NCI-H1048 (cell line): ENCODE measurements at regions not wholly inside any gene's neighbourhood (a gene's known extent, or its start where the extent isn't known, plus 50 kb on each side); places are given as distances from the start of the nearest gene placed in this dataset.
"Not testable (repeated sequence)": the region's sequence is repeated elsewhere in the genome, so short reads cannot be mapped to it uniquely, and the experiment has no call there.

Experiments
- DNase-seq: peaks from one replicate; lab custom pipeline; 2025; lab: John Stamatoyannopoulos, UW

DNA sequence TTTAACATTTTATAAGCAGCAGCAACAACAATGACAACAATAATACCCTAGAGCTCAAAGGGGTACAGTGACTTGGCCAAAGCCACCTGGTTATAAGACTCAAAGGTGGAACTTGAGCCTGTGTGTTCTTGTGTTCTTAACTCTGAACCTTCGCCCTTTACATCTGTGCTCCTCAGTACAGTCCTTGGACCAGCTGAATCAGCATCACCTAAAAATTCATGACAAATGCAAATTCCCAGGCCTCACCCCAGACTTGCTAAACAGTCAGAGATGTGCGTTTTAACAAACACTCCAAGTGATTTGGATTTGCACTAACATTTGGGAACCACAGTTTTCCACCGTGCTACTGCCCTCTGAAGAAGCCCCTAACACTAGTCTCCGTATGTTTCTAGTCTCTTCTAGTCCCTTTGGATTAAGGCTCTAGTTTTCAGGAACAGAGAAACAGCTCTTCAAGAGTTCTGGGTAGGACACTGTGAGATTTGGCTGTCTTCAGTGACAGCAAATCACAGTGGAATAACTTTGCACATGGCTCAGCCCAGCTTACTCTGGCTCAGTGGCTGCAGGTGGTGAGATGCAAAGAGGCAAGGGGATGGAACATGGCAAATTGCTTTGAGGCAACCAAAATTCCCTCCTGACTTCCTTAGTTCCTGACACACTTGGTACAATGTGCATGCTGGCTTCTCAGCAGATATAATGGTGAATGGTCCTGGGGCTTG is 151.0 kb upstream of the CDH11 start:
- no peak for DNase-seq

DNA sequence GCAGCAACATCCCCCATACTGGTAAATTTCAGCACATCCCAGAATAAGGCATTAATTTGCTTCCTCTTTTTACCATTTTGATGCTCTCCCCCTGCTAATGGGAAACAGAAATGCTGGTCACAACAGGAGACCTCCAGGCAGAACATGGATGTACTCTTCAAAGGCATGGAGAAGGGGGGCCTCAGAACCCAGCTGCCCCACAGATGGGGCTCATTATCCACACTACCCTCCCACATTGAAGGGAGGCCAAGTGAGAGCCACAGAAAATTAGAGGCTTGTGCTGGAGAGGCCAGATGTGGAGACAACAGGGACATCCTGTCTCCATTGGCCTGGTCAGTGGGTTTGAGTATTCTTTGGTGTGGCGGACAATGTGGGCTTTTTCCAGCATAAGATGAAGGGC is 150.1 kb upstream of the CDH11 start:
- no peak for DNase-seq

DNA sequence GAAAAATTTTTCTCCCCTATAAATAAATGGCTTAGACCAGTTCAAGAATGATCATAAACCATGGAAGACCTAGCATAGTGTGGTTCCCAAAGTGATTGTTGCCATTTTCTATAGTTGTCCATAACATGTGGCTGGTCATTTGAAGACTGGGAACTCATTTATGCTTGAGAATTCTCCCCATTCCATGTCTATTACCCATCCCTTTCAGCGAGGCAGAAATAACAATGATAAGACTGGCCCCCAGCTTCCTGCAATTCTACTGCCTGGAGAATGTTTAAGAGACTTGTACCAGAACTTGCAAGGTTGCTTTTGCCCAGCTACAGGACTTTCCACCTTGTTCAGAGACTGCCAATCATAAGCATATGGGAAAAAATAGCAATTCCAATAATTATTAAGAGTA is 146.5 kb upstream of the CDH11 start:
- no peak for DNase-seq

DNA sequence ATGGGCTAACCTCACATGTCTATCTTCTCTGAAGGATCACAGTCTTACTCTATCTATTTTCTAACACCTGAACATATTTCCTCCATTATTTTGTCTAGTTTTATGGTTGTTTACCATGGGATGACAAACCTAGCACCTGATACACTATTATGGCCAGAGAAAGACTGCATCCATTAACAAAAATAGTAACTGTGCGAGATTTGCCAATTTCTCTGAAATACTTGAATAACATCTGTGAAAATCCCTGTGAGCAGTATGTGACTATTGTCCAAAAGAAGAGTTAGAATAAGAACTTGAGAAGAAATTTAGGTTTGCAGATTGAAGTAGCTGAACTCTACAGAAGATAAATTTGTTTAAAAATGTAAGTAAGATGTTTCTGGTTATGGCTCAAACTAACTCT is 142.0 kb upstream of the CDH11 start:
- no peak for DNase-seq

DNA sequence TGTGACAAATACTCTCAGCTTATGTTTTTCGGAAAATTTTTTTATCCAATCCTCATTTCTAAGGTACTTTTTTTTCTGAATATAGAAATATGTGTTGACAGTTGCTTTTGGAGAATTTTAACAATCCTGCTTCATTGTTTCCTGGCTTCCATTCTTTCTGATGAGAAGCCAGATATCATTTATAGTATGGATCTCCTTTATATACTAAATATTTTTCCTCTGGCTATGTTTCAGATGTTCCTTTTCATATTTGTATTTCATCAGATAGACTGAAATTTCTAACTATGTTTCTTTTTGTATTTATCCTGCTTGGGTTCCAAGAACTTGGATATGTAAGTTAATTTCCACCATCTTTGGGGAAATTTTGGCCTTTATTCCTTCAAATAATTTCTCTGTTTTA is 138.9 kb upstream of the CDH11 start:
- no peak for DNase-seq

DNA sequence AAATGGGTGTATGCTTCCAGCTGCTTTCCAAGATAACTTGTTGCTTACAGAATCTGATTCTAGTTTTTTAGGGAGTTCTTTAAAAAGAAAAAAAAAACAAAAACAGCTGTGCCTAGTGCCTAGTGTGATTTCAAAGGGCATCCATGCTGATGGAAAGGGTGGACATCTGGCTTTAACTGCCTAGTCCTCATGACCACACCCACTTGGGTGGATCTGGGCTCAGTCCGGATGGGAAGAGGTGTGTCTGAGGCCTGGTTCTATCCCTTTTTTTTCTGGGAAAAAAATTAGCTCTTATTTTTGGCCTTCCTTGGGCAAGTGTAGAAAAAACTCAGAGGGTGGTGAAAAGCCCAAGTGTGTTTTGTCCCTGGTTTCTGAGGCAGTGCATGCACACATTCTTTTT is 132.3 kb upstream of the CDH11 start:
- DNase-seq, result no peak

DNA sequence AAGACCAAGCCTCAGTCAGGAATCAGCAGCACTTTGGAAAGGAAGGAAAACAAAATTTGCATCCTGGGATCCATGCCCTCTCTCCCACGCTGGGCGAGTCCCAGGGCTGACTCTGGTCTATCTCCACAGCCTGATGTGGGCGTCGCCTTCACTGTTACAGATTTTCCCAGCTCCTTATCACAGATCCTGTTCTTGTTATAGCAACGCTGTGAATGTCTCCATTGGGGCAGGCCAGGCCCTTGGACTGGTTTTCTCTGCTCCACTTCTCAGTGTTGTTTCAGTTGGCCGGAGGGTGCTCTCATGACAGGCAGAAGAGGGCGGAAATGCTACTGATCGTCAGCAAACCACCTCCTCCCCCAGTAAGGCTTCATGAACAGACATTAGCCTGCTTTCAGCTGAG is 127.9 kb upstream of the CDH11 start:
- DNase-seq, result no peak

DNA sequence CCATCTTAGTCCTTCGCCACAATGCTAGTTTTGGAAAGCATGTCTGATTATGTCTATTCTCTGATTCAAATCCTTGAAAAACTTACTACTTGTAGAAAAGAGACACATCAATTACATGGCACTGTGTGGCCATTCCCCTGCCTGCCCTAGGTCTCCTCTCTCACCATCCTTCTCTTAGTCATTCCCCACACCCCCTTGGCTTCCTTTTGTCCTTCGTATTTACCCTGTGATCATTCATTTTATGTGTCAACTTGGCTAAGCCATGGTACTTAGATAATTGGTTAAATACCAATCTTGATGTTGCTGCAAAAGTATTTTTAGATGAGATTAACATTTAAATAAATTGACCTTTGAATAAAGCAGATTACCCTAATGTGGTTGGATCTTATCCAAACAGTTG is 122.9 kb upstream of the CDH11 start:
- DNase-seq, result no peak

DNA sequence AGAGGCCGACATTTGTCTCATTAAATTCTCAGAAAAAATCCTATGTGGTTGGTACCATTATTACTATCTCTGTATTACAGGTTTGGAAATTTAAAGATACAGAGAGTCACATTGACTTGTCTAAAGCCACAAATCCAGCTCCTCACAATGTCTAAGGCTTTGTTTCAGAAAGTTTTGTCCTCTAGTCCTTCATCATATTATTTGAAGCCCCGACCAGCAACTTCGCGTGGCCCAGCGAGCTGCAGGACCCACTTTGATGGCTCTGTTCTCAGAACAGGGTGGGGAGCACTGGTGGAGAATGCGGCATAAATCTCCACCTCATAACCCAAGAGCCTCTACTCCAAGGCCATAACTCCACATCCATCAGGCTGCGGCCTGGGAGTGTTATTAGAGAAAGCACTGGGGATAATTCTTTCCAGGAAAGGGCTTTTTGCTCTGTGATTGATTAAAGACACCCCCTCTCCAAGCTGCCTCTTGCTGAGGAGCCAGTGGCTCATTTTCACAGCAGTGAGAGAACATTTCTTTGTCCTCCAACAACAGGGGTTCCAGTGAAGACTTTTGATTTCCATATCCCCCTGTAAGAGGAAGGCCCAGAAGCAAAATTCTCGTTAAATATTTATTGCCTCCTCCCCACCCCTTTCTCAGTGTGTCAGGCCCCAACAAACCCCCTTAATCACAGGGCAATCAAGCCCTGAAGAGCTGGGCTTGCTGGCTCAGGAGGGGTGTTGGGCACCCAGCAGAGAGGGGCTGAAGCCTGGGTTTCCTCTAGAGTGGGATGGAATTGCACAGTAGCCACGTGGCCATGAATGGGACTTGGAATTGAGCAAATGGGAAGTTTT is 113.7 kb upstream of the CDH11 start:
- no peak for DNase-seq

DNA sequence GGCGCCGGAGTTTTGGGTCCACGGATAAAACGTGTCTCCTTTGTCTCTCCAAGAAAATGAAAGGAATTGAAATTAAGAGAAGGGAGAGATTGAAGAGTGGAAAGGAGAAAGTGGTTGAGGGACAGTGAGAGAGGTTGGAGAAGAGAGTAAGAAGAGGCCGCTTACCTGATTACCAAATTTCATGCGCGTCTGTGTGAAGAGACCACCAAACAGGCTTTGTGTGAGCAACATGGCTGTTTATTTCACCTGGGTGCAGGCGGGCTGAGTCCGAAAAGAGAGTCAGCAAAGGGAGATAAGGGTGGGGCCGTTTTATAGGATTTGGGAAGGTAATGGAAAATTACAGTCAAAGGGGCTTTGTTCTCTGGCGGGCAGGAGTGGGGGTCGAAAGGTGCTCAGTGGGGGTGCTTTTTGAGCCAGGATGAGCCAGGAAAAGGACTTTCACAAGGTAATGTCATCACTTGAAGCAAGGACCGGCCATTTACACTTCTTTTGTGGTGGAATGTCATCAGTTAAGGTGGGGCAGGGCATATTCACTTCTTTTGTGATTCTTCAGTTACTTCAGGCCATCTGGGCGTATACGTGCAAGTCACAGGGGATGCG is 113.0 kb upstream of the CDH11 start:
- not testable (repeated sequence) for DNase-seq

DNA sequence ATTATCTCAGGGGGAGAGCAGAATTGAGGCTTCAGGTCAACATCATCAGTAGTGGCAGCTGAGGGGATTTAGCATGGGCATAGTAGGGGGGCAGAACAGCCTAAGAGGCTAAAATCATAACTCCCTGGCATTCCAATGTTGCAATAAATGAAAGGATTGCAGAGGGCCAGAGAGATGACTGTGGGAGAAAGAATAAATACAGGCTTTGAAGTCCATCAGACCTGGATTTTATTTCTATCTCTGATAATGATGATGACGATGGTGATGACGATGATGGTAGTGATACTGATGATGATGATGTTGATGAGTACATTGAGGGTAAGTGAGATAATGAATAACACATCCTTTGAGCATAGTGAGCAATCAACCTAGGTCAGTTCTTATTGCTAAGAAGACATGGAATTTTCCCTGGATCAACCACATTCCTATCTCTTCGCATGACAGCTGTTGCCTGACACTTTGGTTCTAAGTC is 107.4 kb upstream of the CDH11 start:
- no peak for DNase-seq

DNA sequence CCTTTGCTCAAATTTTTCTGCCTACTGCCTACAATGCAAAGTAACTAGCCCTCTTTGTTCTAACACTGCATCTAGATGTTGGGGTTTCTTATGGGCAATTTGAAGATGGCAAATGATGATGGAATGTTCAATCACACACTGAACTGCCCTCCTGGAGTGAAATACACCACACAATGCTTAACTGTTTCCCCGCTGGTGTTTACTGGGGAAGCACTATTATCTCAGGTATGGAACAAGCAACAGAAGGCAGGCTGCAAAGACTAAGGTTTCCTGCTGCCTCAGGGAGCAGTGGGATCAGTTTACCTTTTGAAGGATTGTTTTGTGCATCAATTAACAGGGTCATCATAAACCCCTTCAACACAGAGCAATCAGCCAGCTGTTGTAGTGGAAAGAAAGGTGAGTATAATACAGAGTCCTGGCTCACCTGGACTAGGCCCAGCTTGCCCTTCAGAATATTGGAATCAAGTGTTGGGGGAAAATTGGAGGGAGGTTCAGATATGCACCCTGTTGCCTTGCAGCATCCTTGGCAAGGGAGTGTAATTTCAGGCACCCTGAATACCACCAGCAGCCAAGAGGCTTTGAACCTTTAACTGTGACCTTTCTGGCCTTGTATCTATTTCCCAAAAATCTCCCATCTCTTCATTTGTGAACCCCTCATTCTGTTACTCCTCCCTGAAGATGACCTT is 105.4 kb upstream of the CDH11 start:
- DNase-seq, result no peak

DNA sequence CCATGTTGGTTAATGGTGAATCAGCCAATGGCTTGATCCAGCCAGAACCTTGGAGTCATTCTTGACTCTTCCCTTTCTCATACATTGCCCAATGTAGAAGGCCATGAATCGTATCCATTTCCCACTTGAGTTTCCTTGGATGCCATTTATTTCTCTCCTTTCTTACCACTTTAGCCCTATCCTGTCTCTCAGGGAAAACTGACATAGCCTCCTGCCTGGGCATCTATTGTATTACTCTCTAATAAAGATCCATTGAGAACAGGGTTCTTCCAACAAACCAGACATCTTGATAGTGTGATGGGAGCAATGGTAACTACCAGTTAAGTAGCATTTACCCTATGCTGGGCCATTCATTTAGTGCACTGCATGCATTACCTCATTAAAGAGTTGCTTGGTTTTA is 104.2 kb upstream of the CDH11 start:
- DNase-seq, result no peak

DNA sequence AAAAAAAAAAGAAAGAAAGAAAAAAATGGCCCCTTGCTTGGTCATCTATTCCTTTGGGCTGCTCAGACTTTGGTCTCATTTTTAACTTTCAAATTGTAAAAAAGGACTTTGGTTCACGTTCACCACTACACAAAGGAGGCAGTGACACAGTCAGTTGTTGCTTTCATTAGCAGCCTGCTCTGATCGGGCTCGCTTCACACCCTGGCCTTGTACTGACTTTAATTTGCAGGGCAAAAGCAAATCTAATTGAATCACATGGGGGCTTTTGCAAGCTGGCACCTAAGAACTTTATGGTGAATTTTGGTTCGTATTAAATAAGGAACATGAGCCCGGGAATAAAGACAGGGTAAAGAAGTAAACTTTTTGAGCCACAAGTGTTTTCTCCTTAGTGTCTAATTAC is 103.6 kb upstream of the CDH11 start:
- no peak for DNase-seq

DNA sequence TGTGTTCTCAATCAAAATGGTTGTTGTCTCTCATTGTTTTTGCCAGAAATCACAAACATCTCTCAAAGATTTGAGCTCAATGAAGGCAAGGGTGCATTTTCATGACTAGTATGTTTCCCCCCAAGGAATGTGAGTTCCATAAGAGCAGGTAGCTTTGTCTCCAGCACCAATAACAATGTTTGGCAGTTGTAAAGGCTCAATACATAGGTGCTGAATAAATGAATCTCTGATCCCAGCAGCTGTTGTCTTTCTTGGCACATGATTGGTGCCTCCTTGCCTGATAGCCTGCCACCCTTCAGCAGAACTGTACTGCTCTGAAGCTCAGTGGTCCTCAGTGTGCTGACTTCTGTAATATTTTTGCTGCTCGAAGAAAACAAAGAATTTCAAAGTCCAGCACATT is 103.1 kb upstream of the CDH11 start:
- DNase-seq, result no peak

DNA sequence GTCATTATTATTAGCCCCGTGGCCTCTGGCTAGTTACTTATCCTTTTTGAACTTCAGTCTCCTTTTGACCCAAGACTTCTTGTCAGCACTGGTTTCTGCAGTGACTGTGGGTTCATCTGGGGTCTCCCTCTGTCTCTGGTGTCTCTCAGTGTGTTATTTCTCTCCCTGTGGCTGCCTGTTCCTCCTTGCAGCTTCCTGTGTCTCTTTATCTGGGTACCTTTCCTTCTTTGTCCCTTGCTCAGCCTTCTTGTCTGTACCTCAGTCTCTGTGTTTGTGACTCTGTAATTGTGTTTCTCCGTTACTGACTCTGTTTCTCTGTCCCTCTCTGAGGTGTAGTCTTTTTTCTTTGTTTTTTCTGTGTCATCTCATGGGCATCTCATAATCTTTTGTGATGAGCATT is 102.6 kb upstream of the CDH11 start:
- no peak for DNase-seq

DNA sequence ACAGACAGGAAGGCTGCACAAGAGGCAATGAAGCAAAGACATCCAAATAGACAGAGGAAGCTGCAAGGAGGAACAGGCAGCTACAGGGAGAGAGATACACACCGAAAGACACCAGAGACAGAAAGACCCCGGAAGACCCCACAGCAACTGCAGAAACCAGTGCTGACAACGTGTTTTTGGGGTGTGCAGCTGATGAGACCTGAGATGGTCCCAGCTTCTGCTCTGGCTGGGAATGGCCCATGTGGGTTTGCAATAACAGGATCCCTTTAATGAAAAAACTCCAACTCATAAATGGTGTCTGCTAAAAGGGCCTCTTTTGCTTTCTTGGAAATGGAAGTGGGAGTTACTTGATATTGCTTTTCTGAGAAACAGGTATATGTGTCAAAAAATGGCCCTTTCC is 101.5 kb upstream of the CDH11 start:
- DNase-seq, result no peak

DNA sequence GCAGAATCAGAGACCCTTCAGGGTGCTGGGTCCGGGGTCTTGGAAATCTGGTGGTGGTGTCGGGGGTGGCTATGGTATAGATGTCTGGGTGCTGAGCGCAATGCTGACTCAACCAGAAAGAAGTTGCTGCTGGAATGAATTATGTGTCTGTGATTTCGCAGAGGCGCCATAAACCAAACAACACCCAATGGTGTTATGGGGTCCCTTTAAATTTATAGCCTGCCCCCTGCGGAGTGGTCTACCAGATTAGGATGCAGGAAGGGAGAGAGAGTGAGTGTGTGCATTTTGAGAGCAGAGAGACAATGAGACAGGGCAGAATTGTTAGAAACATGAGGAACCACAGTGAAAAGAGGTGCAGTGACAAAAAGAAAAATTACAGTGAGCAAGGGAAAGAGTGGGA is 100.7 kb upstream of the CDH11 start:
- DNase-seq, result no peak

DNA sequence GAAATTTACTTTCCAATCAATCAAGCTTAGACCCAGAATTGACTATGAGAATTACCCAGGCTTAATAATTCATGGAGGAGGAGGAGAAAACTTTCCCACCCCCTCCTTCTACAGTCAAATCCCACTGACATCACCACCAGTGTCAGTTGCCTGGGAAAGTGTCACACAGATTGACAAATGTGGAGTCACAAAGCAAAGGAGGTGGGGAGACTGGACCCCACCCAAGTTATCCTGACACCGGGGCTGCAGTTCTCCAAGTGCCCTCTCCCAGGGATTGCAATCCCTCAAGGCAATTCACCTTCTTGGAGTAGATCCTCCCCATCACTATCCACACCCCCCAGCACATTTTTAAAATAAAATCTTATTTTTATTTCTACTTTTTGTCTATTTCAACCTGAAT is 100.2 kb upstream of the CDH11 start:
- DNase-seq, result no peak

DNA sequence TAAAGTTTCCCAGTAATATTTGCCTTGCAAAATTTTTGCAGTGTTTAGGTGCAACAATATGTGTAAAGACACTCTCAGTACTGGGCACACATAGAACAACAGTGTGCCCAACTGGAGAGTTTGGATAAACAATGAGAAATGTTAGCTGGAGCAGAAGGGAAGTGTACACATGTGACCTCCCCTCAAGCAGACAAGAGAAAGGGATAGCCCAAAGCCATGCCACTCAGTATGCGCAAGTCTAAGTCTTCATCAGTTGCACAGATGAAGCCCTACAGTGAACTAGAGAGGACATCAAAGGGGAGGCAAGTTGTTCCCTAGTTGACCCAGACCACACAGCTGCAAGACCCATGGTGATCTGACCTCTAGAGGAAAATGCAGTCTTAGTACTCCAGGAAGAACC is 97.9 kb upstream of the CDH11 start:
- DNase-seq, result no peak

DNA sequence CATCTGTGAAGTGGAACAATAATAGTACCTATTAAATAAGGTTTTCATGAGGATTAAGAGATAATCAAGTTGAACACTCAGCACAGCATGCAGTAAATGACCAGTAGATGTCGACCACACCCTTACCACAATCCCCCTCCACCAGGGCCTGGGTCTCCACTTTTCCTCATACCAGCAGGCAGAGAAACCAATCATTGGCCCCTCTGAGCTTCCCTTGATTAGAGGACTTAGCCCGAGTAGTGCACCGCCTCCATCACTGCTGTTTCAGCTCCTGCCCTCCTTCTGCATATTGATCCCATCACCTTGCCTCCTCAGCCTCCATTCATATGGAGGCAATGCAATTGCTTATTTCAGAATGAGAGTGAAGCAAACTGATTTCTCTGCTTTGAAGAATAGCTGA is 96.5 kb upstream of the CDH11 start:
- DNase-seq, result no peak

DNA sequence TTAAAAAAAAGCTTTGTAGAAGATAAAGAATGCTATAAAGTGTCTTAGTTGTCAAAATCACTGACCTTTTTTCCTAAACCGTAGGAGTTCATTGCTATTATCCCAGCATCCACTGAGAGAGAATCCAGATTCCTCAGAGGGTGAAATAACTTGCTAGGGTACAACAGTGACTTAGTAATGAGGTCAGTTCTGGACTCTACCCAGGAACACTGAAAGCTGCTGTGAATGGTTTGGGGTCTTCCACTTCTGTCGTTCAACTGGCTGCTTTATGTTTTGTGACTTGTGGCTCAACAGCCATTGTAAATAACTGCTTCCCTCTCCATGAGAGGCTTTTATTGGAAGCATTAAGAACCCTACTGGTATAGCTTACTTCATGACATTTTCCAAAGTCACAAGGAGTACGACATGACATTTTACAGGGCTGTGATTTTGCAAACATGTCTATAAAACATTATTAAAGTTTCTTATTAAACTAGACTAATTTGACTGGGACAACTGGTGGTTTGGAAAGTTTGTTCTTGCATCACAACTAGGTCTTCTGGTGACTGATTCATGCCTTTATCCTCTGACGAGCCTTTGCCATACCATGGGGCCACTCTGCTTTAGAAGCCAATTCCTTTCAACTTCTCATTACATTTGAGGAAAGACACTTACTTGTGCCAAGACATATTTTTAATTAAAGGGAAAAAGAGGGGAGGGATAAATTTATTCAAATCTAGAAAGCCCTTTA is 92.2 kb upstream of the CDH11 start:
- no peak for DNase-seq
